SK-MEL-5 (cell line): ENCODE measurements at regions not wholly inside any gene's neighbourhood (a gene's known extent, or its start where the extent isn't known, plus 50 kb on each side); places are given as distances from the start of the nearest gene placed in this dataset.

Experiments used
- DNase-seq: peaks from one replicate; pipeline ENCODE4 v3.0.0-alpha.2; 2016; ENCODE audit warnings: low read depth, low spot score
- in situ Hi-C: cut with HindIII; loops from 2 replicates; pipeline ENCODE4 v1.10.0; 2016; ENCODE audit warnings: low sequenced_read_pairs, high pct_unique_total_duplicates, low pct_unique_long_range_greater_than_20kb

GRCh38 chr7:96436880-96437279 is 115.0 kb upstream of the SLC25A13 start:
- in situ Hi-C loops, result no loop called here
- no peak for DNase-seq

- DNase-seq, result no peak
- in situ Hi-C loops, result no loop called here
Measured at GRCh38 chr7:96430356-96430755, 108.5 kb upstream of the SLC25A13 start.

GRCh38 chr7:96427143-96427542 is 105.2 kb upstream of the SLC25A13 start:
- no peak for DNase-seq
- in situ Hi-C loops, result no loop called here

- in situ Hi-C loops, result no loop called here
- no peak for DNase-seq
Measured at GRCh38 chr7:96426685-96427084, 104.8 kb upstream of the SLC25A13 start.

GRCh38 chr7:96426027-96426426 is 104.1 kb upstream of the SLC25A13 start:
- DNase-seq, result no peak

GRCh38 chr7:96424411-96424810 is 102.5 kb upstream of the SLC25A13 start:
- no peak for DNase-seq
- in situ Hi-C loops, result no loop called here

More at GRCh38 chr7:96426027-96426426, 104.1 kb upstream of the SLC25A13 start:
- in situ Hi-C loops, result no loop called here

- no peak for DNase-seq
- in situ Hi-C loops, result no loop called here
Measured at GRCh38 chr7:96422388-96422787, 100.5 kb upstream of the SLC25A13 start.

- no peak for DNase-seq
- in situ Hi-C loops, result no loop called here
Measured at GRCh38 chr7:96418581-96418980, 96.7 kb upstream of the SLC25A13 start.

GRCh38 chr7:96417784-96418183 is 95.9 kb upstream of the SLC25A13 start:
- in situ Hi-C loops, result no loop called here
- DNase-seq, result no peak

GRCh38 chr7:96416599-96416998 is 94.7 kb upstream of the SLC25A13 start:
- in situ Hi-C loops, result no loop called here
- DNase-seq, result no peak

GRCh38 chr7:96416116-96416515 is 94.2 kb upstream of the SLC25A13 start:
- in situ Hi-C loops, result no loop called here
- DNase-seq, result no peak

- no peak for DNase-seq
- in situ Hi-C loops, result no loop called here
Measured at GRCh38 chr7:96415293-96415940, 93.5 kb upstream of the SLC25A13 start.

GRCh38 chr7:96414931-96415292 is 93.0 kb upstream of the SLC25A13 start:
- DNase-seq, result peak; percentile 91

GRCh38 chr7:96410126-96410839 is 88.4 kb upstream of the SLC25A13 start:
- in situ Hi-C loops, result no loop called here
- no peak for DNase-seq

More at GRCh38 chr7:96414931-96415292, 93.0 kb upstream of the SLC25A13 start:
- in situ Hi-C loops, result no loop called here

- no peak for DNase-seq
- in situ Hi-C loops, result no loop called here
Measured at GRCh38 chr7:96408881-96409280, 87.0 kb upstream of the SLC25A13 start.

- in situ Hi-C loops, result no loop called here
- no peak for DNase-seq
Measured at GRCh38 chr7:96407427-96407826, 85.5 kb upstream of the SLC25A13 start.

- DNase-seq, result no peak
- in situ Hi-C loops, result no loop called here
Measured at GRCh38 chr7:96402913-96403312, 81.0 kb upstream of the SLC25A13 start.

- in situ Hi-C loops, result no loop called here
Measured at GRCh38 chr7:96401200-96401599, 79.3 kb upstream of the SLC25A13 start.

GRCh38 chr7:96400518-96400917 is 78.6 kb upstream of the SLC25A13 start:
- DNase-seq, result no peak
- in situ Hi-C loops, result no loop called here

More at GRCh38 chr7:96401200-96401599, 79.3 kb upstream of the SLC25A13 start:
- no peak for DNase-seq
